ENCODE measurements at regions not wholly inside any gene's neighbourhood (a gene's known extent, or its start where the extent isn't known, plus 50 kb on each side); places are given as distances from the start of the nearest gene placed in this dataset.

DNA sequence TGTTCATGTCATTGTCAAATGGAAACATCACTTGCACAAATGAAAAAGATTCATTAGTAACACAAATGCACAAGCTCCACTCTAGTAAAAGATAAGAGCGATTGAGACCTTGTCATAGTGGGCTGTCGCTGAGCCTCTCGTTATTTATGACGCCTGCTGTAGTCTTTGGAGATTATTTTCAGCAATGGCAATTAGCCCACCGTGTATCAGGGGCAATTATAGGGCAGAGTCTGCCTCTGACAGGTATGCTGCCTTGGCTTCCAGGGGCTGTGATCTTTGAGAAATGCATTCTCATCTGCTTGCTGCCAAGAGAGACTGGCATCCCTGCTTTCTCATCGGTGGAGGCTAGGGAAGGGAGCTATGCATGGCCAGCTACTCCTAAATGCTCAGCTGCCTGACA is 426.8 kb upstream of the CLINT1 start:
- TF ChIP-seq ZNF263 (CRISPR knock-in tag; IDR thresholded peaks at IDR 0.05; ENCODE audit: low read depth) (no peak), SMAD3 (CRISPR knock-in tag; IDR thresholded peaks at IDR 0.05; ENCODE audit: borderline replicate concordance) (no peak), NR1H2 (CRISPR knock-in tag; IDR thresholded peaks at IDR 0.05) (no peak)
- TF ChIP-seq, protein P1, sequence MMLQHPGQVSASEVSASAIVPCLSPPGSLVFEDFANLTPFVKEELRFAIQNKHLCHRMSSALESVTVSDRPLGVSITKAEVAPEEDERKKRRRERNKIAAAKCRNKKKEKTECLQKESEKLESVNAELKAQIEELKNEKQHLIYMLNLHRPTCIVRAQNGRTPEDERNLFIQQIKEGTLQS (CRISPR knock-in tag; conservative IDR thresholded peaks at IDR 0.05): no peak
- TF ChIP-seq, protein P2, sequence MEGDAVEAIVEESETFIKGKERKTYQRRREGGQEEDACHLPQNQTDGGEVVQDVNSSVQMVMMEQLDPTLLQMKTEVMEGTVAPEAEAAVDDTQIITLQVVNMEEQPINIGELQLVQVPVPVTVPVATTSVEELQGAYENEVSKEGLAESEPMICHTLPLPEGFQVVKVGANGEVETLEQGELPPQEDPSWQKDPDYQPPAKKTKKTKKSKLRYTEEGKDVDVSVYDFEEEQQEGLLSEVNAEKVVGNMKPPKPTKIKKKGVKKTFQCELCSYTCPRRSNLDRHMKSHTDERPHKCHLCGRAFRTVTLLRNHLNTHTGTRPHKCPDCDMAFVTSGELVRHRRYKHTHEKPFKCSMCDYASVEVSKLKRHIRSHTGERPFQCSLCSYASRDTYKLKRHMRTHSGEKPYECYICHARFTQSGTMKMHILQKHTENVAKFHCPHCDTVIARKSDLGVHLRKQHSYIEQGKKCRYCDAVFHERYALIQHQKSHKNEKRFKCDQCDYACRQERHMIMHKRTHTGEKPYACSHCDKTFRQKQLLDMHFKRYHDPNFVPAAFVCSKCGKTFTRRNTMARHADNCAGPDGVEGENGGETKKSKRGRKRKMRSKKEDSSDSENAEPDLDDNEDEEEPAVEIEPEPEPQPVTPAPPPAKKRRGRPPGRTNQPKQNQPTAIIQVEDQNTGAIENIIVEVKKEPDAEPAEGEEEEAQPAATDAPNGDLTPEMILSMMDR (IDR thresholded peaks at IDR 0.05): no peak
- TF ChIP-seq, protein P3, sequence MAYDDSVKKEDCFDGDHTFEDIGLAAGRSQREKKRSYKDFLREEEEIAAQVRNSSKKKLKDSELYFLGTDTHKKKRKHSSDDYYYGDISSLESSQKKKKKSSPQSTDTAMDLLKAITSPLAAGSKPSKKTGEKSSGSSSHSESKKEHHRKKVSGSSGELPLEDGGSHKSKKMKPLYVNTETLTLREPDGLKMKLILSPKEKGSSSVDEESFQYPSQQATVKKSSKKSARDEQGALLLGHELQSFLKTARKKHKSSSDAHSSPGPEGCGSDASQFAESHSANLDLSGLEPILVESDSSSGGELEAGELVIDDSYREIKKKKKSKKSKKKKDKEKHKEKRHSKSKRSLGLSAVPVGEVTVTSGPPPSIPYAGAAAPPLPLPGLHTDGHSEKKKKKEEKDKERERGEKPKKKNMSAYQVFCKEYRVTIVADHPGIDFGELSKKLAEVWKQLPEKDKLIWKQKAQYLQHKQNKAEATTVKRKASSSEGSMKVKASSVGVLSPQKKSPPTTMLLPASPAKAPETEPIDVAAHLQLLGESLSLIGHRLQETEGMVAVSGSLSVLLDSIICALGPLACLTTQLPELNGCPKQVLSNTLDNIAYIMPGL (CRISPR knock-in tag; IDR thresholded peaks at IDR 0.05): no peak
- TF ChIP-seq, protein P4, sequence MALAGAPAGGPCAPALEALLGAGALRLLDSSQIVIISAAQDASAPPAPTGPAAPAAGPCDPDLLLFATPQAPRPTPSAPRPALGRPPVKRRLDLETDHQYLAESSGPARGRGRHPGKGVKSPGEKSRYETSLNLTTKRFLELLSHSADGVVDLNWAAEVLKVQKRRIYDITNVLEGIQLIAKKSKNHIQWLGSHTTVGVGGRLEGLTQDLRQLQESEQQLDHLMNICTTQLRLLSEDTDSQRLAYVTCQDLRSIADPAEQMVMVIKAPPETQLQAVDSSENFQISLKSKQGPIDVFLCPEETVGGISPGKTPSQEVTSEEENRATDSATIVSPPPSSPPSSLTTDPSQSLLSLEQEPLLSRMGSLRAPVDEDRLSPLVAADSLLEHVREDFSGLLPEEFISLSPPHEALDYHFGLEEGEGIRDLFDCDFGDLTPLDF (CRISPR knock-in tag; IDR thresholded peaks at IDR 0.05): no peak
- TF ChIP-seq, protein P5, sequence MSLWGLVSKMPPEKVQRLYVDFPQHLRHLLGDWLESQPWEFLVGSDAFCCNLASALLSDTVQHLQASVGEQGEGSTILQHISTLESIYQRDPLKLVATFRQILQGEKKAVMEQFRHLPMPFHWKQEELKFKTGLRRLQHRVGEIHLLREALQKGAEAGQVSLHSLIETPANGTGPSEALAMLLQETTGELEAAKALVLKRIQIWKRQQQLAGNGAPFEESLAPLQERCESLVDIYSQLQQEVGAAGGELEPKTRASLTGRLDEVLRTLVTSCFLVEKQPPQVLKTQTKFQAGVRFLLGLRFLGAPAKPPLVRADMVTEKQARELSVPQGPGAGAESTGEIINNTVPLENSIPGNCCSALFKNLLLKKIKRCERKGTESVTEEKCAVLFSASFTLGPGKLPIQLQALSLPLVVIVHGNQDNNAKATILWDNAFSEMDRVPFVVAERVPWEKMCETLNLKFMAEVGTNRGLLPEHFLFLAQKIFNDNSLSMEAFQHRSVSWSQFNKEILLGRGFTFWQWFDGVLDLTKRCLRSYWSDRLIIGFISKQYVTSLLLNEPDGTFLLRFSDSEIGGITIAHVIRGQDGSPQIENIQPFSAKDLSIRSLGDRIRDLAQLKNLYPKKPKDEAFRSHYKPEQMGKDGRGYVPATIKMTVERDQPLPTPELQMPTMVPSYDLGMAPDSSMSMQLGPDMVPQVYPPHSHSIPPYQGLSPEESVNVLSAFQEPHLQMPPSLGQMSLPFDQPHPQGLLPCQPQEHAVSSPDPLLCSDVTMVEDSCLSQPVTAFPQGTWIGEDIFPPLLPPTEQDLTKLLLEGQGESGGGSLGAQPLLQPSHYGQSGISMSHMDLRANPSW (CRISPR knock-in tag; conservative IDR thresholded peaks at IDR 0.05; ENCODE audit: low read depth): no peak
- TF ChIP-seq, protein P6, sequence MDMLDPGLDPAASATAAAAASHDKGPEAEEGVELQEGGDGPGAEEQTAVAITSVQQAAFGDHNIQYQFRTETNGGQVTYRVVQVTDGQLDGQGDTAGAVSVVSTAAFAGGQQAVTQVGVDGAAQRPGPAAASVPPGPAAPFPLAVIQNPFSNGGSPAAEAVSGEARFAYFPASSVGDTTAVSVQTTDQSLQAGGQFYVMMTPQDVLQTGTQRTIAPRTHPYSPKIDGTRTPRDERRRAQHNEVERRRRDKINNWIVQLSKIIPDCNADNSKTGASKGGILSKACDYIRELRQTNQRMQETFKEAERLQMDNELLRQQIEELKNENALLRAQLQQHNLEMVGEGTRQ (CRISPR knock-in tag; IDR thresholded peaks at IDR 0.05): no peak
- TF ChIP-seq, protein P7, sequence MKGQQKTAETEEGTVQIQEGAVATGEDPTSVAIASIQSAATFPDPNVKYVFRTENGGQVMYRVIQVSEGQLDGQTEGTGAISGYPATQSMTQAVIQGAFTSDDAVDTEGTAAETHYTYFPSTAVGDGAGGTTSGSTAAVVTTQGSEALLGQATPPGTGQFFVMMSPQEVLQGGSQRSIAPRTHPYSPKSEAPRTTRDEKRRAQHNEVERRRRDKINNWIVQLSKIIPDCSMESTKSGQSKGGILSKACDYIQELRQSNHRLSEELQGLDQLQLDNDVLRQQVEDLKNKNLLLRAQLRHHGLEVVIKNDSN (CRISPR knock-in tag; IDR thresholded peaks at IDR 0.05): no peak

All from WTC11 (cell line).